HG02623 (cell line): ENCODE measurements at regions not wholly inside any gene's neighbourhood (a gene's known extent, or its start where the extent isn't known, plus 50 kb on each side); places are given as distances from the start of the nearest gene placed in this dataset.
"Not testable (repeated sequence)": the region's sequence is repeated elsewhere in the genome, so short reads cannot be mapped to it uniquely, and the experiment has no call there.

Source experiments
- ATAC-seq: cut with Tn5 transposase; IDR thresholded peaks from one replicate; pipeline ENCODE4 v1.9.1; 2021; ENCODE audit warnings: moderate library complexity; ENCODE audit not compliant: unreplicated experiment

GRCh38 chr22:22345781-22346180, 101.2 kb downstream of the VPREB1 start:
- no peak for ATAC-seq

- ATAC-seq: no peak
Measured at GRCh38 chr22:22346401-22347107, 102.0 kb downstream of the VPREB1 start.

- ATAC-seq: no peak
Measured at GRCh38 chr22:22348127-22348814, 103.7 kb downstream of the VPREB1 start.

GRCh38 chr22:22348815-22349454, 104.3 kb downstream of the VPREB1 start:
- no peak for ATAC-seq

- ATAC-seq: no peak
Measured at GRCh38 chr22:22349455-22349836, 104.9 kb downstream of the VPREB1 start.

GRCh38 chr22:22351366-22351765, 106.8 kb downstream of the VPREB1 start:
- no peak for ATAC-seq

- no peak for ATAC-seq
Measured at GRCh38 chr22:22352371-22352999, 107.9 kb downstream of the VPREB1 start.

GRCh38 chr22:22355096-22355834, 110.7 kb downstream of the VPREB1 start:
- ATAC-seq: no peak

- ATAC-seq: no peak
Measured at GRCh38 chr22:22357024-22357883, 112.7 kb downstream of the VPREB1 start.

- ATAC-seq: no peak
Measured at GRCh38 chr22:22358152-22358551, 113.6 kb downstream of the VPREB1 start.

GRCh38 chr22:22358686-22359085, 114.1 kb downstream of the VPREB1 start:
- ATAC-seq: no peak

GRCh38 chr22:22359465-22359864, 114.9 kb downstream of the VPREB1 start:
- ATAC-seq: no peak

GRCh38 chr22:22360014-22360413, 115.4 kb downstream of the VPREB1 start:
- no peak for ATAC-seq

- ATAC-seq: no peak
Measured at GRCh38 chr22:22362311-22362710, 117.7 kb downstream of the VPREB1 start.

GRCh38 chr22:22362936-22363335, 118.3 kb downstream of the VPREB1 start:
- ATAC-seq: no peak

GRCh38 chr22:22364207-22364606, 119.6 kb downstream of the VPREB1 start:
- no peak for ATAC-seq

- ATAC-seq: no peak
Measured at GRCh38 chr22:22366537-22366936, 122.0 kb downstream of the VPREB1 start.

GRCh38 chr22:22368516-22368915, 123.9 kb downstream of the VPREB1 start:
- ATAC-seq: no peak

GRCh38 chr22:22369219-22369963, 124.8 kb downstream of the VPREB1 start:
- not testable (repeated sequence) for ATAC-seq

- no peak for ATAC-seq
Measured at GRCh38 chr22:22369964-22370270, 125.3 kb downstream of the VPREB1 start.
